Kidney (tissue), 13 donors: ENCODE measurements at regions not wholly inside any gene's neighbourhood (a gene's known extent, or its start where the extent isn't known, plus 50 kb on each side); places are given as distances from the start of the nearest gene placed in this dataset.

Experiments used
- DNase-seq, 5 donors: peaks; one replicate each; pipeline ENCODE4 v3.0.0-alpha.2; 2013 to 2020
- FAIRE-seq: peaks from 2 replicates; lab custom pipeline; 2012; peaks lifted over from hg19 to GRCh38; lab: Jason Lieb, UNC
- H3K27ac ChIP-seq, 2 donors: one replicate each; pipeline ENCODE4 v1.7.0; 2013; ENCODE audit warnings: low read depth in 2 of 2, low read length in 2 of 2, inconsistent platforms in 1 of 2
- H3K27me3 ChIP-seq: one replicate; pipeline ENCODE4 v1.7.1; 2013; ENCODE audit warnings: low read length, inconsistent platforms; ENCODE audit not compliant: control insufficient read depth, insufficient read depth
- H3K36me3 ChIP-seq, 3 donors: one replicate each; pipeline versions ENCODE4 v1.7.0 to v1.7.1; 2013; ENCODE audit warnings: low read length in 3 of 3, control low read depth in 1 of 3, inconsistent platforms in 1 of 3; ENCODE audit not compliant: insufficient read depth in 3 of 3, control insufficient read depth in 2 of 3
- H3K4me1 ChIP-seq, 3 donors: one replicate each; pipeline versions ENCODE4 v1.7.0 to v1.7.1; 2013; ENCODE audit warnings: low read length in 3 of 3, inconsistent platforms in 1 of 3, low read depth in 1 of 3; ENCODE audit not compliant: control insufficient read depth in 2 of 3, insufficient read depth in 2 of 3
- H3K4me3 ChIP-seq, 3 donors: one replicate each; pipeline versions ENCODE4 v1.7.0 to v1.8.1; 2013; ENCODE audit warnings: low read length in 3 of 3, control low read depth in 1 of 3, inconsistent platforms in 1 of 3
- H3K9ac ChIP-seq, 3 donors: one replicate each; pipeline versions ENCODE4 v1.7.0 to v1.7.1; 2013; ENCODE audit warnings: low read length in 3 of 3, control low read depth in 1 of 3, inconsistent platforms in 1 of 3
- H3K9me3 ChIP-seq, 3 donors: one replicate each; pipeline versions ENCODE4 v1.7.0 to v1.7.1; 2013; ENCODE audit warnings: low read length in 3 of 3, control low read depth in 1 of 3, inconsistent platforms in 1 of 3; ENCODE audit not compliant: control insufficient read depth in 2 of 3, insufficient read depth in 1 of 3
- CTCF ChIP-seq: IDR thresholded peaks from 3 replicates; pipeline ENCODE4 v1.5.1; 2012; ENCODE audit warnings: mild to moderate bottlenecking, moderate library complexity, borderline replicate concordance; ENCODE audit not compliant: insufficient read depth; ENCODE audit errors: extremely low read depth
- intact Hi-C: fragments of 100-400 bp; cut with DNase I; formaldehyde crosslinking; loops from one replicate; pipeline ENCODE4 v1.11.1; 2022
- donor health status: control.
- donor health status: control.
- donor health status: control.
- donor health status: control.
- donor health status: control.
- donor health status: DM: yes; HTN: yes; CAD: no.
- donor health status: Normal renal cell carcinoma (clear cell type).

- H3K4me3 ChIP-seq, result no peak overlapping the region
- FAIRE-seq (no peak), DNase-seq (no peak)
- no peaks in the 10 kb centered on the region for H3K27me3 ChIP-seq
- no peaks in the 10 kb centered on the region for H3K36me3 ChIP-seq
- no peak overlapping the region for H3K27ac ChIP-seq
- H3K9ac ChIP-seq, result no peak overlapping the region
- no peaks in the 10 kb centered on the region for H3K9me3 ChIP-seq
- H3K4me1 ChIP-seq, result no peaks in the 10 kb centered on the region
- intact Hi-C loops, result no loop called here
- no peak for TF ChIP-seq CTCF
Observed at GRCh38 chr2:104781151-104781550, 72.8 kb upstream of the POU3F3 start.

DNA sequence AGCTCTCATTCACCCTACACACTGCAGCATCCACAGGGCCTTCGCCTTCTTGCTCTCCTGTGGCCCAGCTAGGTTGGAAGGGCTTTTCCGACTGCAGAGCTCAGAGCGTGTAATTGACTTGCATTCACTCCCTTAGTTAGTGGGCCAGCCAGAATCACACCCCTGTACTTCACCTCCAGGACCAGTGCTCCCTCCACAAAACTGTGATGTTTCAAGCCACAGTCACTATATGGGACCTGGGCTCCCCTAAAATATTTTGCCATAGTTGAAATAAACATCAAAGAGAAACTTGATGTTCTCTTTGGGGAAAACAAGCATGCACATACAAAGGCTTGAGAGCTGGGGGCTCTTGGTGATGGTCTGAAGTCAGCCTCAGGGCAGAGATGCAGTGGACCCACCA, 69.7 kb upstream of the POU3F3 start:
- intact Hi-C loops, result no loop called here
- peaks cover 2% of the 10 kb centered on the region for H3K27me3 ChIP-seq
- no peak for DNase-seq
- FAIRE-seq, result no peak
- TF ChIP-seq CTCF, result no peak
- no peaks in the 10 kb centered on the region for H3K36me3 ChIP-seq
- no peak overlapping the region for H3K27ac ChIP-seq
- no peak overlapping the region for H3K4me3 ChIP-seq
- no peak overlapping the region for H3K9ac ChIP-seq
- H3K4me1 ChIP-seq, result no peaks in the 10 kb centered on the region
- H3K9me3 ChIP-seq, result no peaks in the 10 kb centered on the region

GRCh38 chr2:104786204-104786603, 67.7 kb upstream of the POU3F3 start:
- Histone ChIP-seq H3K27me3 (peaks cover 2% of the 10 kb centered on the region), H3K4me3 (no peak overlapping the region), H3K36me3 (no peaks in the 10 kb centered on the region), H3K9me3 (no peaks in the 10 kb centered on the region), H3K4me1 (no peaks in the 10 kb centered on the region), H3K9ac (no peak overlapping the region), H3K27ac (no peak overlapping the region)
- intact Hi-C loops, result no loop called here
- no peak for DNase-seq
- TF ChIP-seq CTCF, result no peak
- FAIRE-seq, result no peak

DNA sequence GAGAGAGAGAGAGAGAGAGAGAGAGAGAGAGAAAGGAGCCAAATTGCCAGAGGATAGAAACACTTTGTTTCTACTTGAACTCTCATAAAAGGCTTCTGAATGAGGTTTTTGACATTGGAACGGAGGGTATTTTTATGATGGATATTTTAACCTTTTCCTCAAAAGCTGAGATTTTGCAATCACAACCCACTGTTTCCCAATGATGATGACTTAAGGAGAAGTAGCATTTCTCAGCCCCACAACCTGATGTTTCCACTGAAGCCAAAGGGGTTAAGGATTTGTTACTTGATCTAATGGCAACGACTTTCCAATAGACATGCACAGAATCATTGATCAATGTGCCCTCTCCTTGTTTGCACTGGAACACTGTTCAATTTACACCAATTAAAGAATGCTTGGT, 67.1 kb upstream of the POU3F3 start:
- Histone ChIP-seq H3K27ac (no peak overlapping the region), H3K27me3 (peaks cover 2% of the 10 kb centered on the region), H3K9me3 (no peaks in the 10 kb centered on the region), H3K4me3 (no peak overlapping the region), H3K9ac (no peak overlapping the region), H3K36me3 (no peaks in the 10 kb centered on the region), H3K4me1 (no peaks in the 10 kb centered on the region)
- no peak for TF ChIP-seq CTCF
- intact Hi-C loops, result no loop called here
- DNase-seq (no peak), FAIRE-seq (no peak)
